ENCODE measurements at regions not wholly inside any gene's neighbourhood (a gene's known extent, or its start where the extent isn't known, plus 50 kb on each side); places are given as distances from the start of the nearest gene placed in this dataset.

GRCh38 chr3:35519936-35520335 lies 119.4 kb upstream of the ARPP21 start:
- TF ChIP-seq CTCF (IDR thresholded peaks at IDR 0.05) (no peak), POLR2A (IDR thresholded peaks at IDR 0.05) (no peak)
